Esophagus squamous epithelium (tissue), 4 donors: ENCODE measurements at regions not wholly inside any gene's neighbourhood (a gene's known extent, or its start where the extent isn't known, plus 50 kb on each side); places are given as distances from the start of the nearest gene placed in this dataset.

ENCODE experiments used
- CTCF ChIP-seq, 6 experiments: fragments of 450-650 bp in 4 of 6; fragments of 200-600 bp in 2 of 6; sonication (generic) in 2 of 6; IDR thresholded peaks; one replicate each; pipeline ENCODE4 v1.5.1; 2016 to 2019; ENCODE audit warnings: antibody characterized with exemption in 6 of 6, mild to moderate bottlenecking in 4 of 6, moderate library complexity in 4 of 6
- POLR2A ChIP-seq, 4 donors: fragments of 450-650 bp; IDR thresholded peaks; one replicate each; pipeline ENCODE4 v1.6.1; 2017; ENCODE audit warnings: antibody characterized with exemption in 4 of 4, mild to moderate bottlenecking in 4 of 4, moderate library complexity in 3 of 4

GRCh38 chr15:47997195-47998080, 123.4 kb upstream of the SLC24A5 start:
- TF ChIP-seq CTCF (IDR thresholded peaks at IDR 0.05) (no peak), POLR2A (IDR thresholded peaks at IDR 0.05) (no peak)
